Large intestine (tissue), 3 donors: ENCODE measurements at regions not wholly inside any gene's neighbourhood (a gene's known extent, or its start where the extent isn't known, plus 50 kb on each side); places are given as distances from the start of the nearest gene placed in this dataset.

Experiments used
- DNase-seq, 2 donors: peaks; one replicate each; pipeline versions ENCODE4 v3.0.0 to v3.0.0-alpha.2; 2013
- H3K27ac ChIP-seq: one replicate; pipeline ENCODE4 v1.5.1; 2013; ENCODE audit warnings: low read length
- H3K27me3 ChIP-seq: 2 replicates; pipeline ENCODE4 v1.6.1; 2013; ENCODE audit warnings: low read length; ENCODE audit not compliant: control insufficient read depth, insufficient read depth
- H3K36me3 ChIP-seq: 2 replicates; pipeline ENCODE4 v1.6.1; 2013; ENCODE audit warnings: low read length; ENCODE audit not compliant: control insufficient read depth, insufficient read depth
- H3K4me1 ChIP-seq: one replicate; pipeline ENCODE4 v1.6.1; 2013; ENCODE audit warnings: low read length; ENCODE audit not compliant: control insufficient read depth, insufficient read depth
- H3K4me3 ChIP-seq: one replicate; pipeline ENCODE4 v1.5.1; 2013; ENCODE audit warnings: low read length
- H3K9me3 ChIP-seq: one replicate; pipeline ENCODE4 v1.6.1; 2013; ENCODE audit warnings: mild to moderate bottlenecking, low read depth, low read length, moderate library complexity; ENCODE audit not compliant: control insufficient read depth
- WGBS: methylation state at CpG from one replicate; pipeline ENCODE4 v1.1.5; 2013; ENCODE audit warnings: low lambda C conversion rate; ENCODE audit not compliant: insufficient coverage; 5-methylcytosine and 5-hydroxymethylcytosine counted together

GRCh38 chr2:152881527-152881926 lies 163.1 kb downstream of the ARL6IP6 start:
- DNase-seq, result no peak
- no peaks in the 10 kb centered on the region for H3K4me1 ChIP-seq

GRCh38 chr2:152879275-152879674 lies 160.9 kb downstream of the ARL6IP6 start:
- H3K9me3 ChIP-seq, result no peaks in the 10 kb centered on the region
- H3K36me3 ChIP-seq, result no peaks in the 10 kb centered on the region
- no peaks in the 10 kb centered on the region for H3K27me3 ChIP-seq
- H3K4me3 ChIP-seq, result no peak overlapping the region
- no peak overlapping the region for H3K27ac ChIP-seq
- WGBS, result no CpG with 5 or more reads among the region's 3 CpGs
- no peaks in the 10 kb centered on the region for H3K4me1 ChIP-seq
- DNase-seq, result no peak

More at GRCh38 chr2:152881527-152881926, 163.1 kb downstream of the ARL6IP6 start:
- Histone ChIP-seq H3K27ac (no peak overlapping the region), H3K9me3 (no peaks in the 10 kb centered on the region), H3K27me3 (no peaks in the 10 kb centered on the region), H3K36me3 (no peaks in the 10 kb centered on the region), H3K4me3 (no peak overlapping the region)

GRCh38 chr2:152875701-152876695 lies 157.6 kb downstream of the ARL6IP6 start:
- no peak overlapping the region for H3K27ac ChIP-seq
- no peaks in the 10 kb centered on the region for H3K27me3 ChIP-seq
- H3K4me3 ChIP-seq, result no peak overlapping the region
- no peaks in the 10 kb centered on the region for H3K4me1 ChIP-seq
- 94% methylated on average over 2 of the region's 6 CpGs for WGBS
- no peaks in the 10 kb centered on the region for H3K9me3 ChIP-seq
- H3K36me3 ChIP-seq, result no peaks in the 10 kb centered on the region
- DNase-seq, result no peak

- Histone ChIP-seq H3K27me3 (no peaks in the 10 kb centered on the region), H3K36me3 (no peaks in the 10 kb centered on the region), H3K9me3 (no peaks in the 10 kb centered on the region), H3K27ac (no peak overlapping the region), H3K4me3 (no peak overlapping the region), H3K4me1 (no peaks in the 10 kb centered on the region)
- no peak for DNase-seq
- no CpG with 5 or more reads among the region's 3 CpGs for WGBS
Measured at GRCh38 chr2:152874955-152875354, 156.5 kb downstream of the ARL6IP6 start.

GRCh38 chr2:152870239-152870638 lies 151.8 kb downstream of the ARL6IP6 start:
- no peaks in the 10 kb centered on the region for H3K9me3 ChIP-seq
- H3K27me3 ChIP-seq, result no peaks in the 10 kb centered on the region
- H3K4me3 ChIP-seq, result no peak overlapping the region
- WGBS, result 95% methylated on average over 2 of the region's 4 CpGs
- H3K36me3 ChIP-seq, result no peaks in the 10 kb centered on the region
- DNase-seq, result no peak
- H3K27ac ChIP-seq, result no peak overlapping the region
- H3K4me1 ChIP-seq, result no peaks in the 10 kb centered on the region

- no peak for DNase-seq
- Histone ChIP-seq H3K4me3 (no peak overlapping the region), H3K27me3 (no peaks in the 10 kb centered on the region), H3K36me3 (no peaks in the 10 kb centered on the region), H3K27ac (no peak overlapping the region), H3K4me1 (no peaks in the 10 kb centered on the region), H3K9me3 (peaks cover 4% of the 10 kb centered on the region)
- WGBS, result 0% methylated on average over 1 of the region's 3 CpGs
Measured at GRCh38 chr2:152867397-152867796, 149.0 kb downstream of the ARL6IP6 start.

- WGBS, result no CpG with 5 or more reads among the region's 5 CpGs
Measured at GRCh38 chr2:152864601-152865149, 146.3 kb downstream of the ARL6IP6 start.

GRCh38 chr2:152863826-152864225 lies 145.4 kb downstream of the ARL6IP6 start:
- DNase-seq, result no peak
- H3K9me3 ChIP-seq, result peaks cover 4% of the 10 kb centered on the region
- no CpG with 5 or more reads among the region's 1 CpG for WGBS
- H3K4me3 ChIP-seq, result no peak overlapping the region
- no peaks in the 10 kb centered on the region for H3K27me3 ChIP-seq
- H3K36me3 ChIP-seq, result no peaks in the 10 kb centered on the region
- no peaks in the 10 kb centered on the region for H3K4me1 ChIP-seq
- H3K27ac ChIP-seq, result no peak overlapping the region

More at GRCh38 chr2:152864601-152865149, 146.3 kb downstream of the ARL6IP6 start:
- Histone ChIP-seq H3K27me3 (no peaks in the 10 kb centered on the region), H3K4me1 (no peaks in the 10 kb centered on the region), H3K36me3 (no peaks in the 10 kb centered on the region), H3K9me3 (peaks cover 4% of the 10 kb centered on the region), H3K27ac (no peak overlapping the region), H3K4me3 (no peak overlapping the region)
- DNase-seq, result no peak

GRCh38 chr2:152861349-152861942 lies 143.0 kb downstream of the ARL6IP6 start:
- DNase-seq, result no peak
- no peak overlapping the region for H3K4me3 ChIP-seq
- H3K27me3 ChIP-seq, result no peaks in the 10 kb centered on the region
- WGBS, result 83% methylated on average over 4 of the region's 6 CpGs
- no peaks in the 10 kb centered on the region for H3K36me3 ChIP-seq
- no peaks in the 10 kb centered on the region for H3K4me1 ChIP-seq
- peaks cover 4% of the 10 kb centered on the region for H3K9me3 ChIP-seq
- no peak overlapping the region for H3K27ac ChIP-seq

GRCh38 chr2:152858594-152859265 lies 140.3 kb downstream of the ARL6IP6 start:
- Histone ChIP-seq H3K27me3 (no peaks in the 10 kb centered on the region), H3K36me3 (no peaks in the 10 kb centered on the region), H3K27ac (no peak overlapping the region), H3K4me1 (no peaks in the 10 kb centered on the region), H3K4me3 (no peak overlapping the region), H3K9me3 (no peaks in the 10 kb centered on the region)
- DNase-seq, result no peak
- WGBS, result 40% methylated on average over 1 of the region's 3 CpGs
